ENCODE measurements at regions not wholly inside any gene's neighbourhood (a gene's known extent, or its start where the extent isn't known, plus 50 kb on each side); places are given as distances from the start of the nearest gene placed in this dataset.

DNA sequence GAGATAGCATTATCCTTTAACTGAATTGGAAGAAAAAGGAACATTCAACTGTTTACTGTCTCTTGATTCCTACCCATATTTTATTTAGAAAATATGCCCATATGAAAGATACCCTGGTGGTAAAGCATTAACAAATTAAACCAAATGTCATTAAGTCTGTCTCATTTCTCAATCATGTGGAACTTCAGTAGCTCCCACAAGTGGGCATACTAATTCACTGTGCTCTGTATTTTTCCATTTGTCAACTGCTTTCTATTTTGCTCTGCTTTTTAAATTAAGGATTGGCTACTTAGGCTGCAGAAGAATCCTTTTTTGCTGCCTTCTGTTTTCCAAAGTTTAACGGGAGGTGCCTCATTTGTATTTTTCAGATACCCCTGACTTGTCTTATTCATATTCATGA, 77.2 kb downstream of the DDIT4L start:
- DNase-seq (no peak), ATAC-seq (no peak)
- in situ Hi-C loops (cut with MboI; ENCODE audit: low sequenced_read_pairs in 4 of 4) = no loop called here
- H3K27ac ChIP-seq = no peak overlapping the region
- H3K4me1 ChIP-seq = peaks cover 0 to 5% of the 10 kb centered on the region in 2 donors
- H3K27me3 ChIP-seq = no peaks in the 10 kb centered on the region
- H3K9me3 ChIP-seq = no peaks in the 10 kb centered on the region
- TF ChIP-seq POLR2A (IDR thresholded peaks at IDR 0.05) = no peak
- TF ChIP-seq, protein P1, sequence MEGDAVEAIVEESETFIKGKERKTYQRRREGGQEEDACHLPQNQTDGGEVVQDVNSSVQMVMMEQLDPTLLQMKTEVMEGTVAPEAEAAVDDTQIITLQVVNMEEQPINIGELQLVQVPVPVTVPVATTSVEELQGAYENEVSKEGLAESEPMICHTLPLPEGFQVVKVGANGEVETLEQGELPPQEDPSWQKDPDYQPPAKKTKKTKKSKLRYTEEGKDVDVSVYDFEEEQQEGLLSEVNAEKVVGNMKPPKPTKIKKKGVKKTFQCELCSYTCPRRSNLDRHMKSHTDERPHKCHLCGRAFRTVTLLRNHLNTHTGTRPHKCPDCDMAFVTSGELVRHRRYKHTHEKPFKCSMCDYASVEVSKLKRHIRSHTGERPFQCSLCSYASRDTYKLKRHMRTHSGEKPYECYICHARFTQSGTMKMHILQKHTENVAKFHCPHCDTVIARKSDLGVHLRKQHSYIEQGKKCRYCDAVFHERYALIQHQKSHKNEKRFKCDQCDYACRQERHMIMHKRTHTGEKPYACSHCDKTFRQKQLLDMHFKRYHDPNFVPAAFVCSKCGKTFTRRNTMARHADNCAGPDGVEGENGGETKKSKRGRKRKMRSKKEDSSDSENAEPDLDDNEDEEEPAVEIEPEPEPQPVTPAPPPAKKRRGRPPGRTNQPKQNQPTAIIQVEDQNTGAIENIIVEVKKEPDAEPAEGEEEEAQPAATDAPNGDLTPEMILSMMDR (IDR thresholded peaks at IDR 0.05 in 4 of 5, conservative IDR thresholded peaks at IDR 0.05 in 1 of 5) = no peak
- H3K4me3 ChIP-seq = no peak overlapping the region
- intact Hi-C loops (cut with DNase I; ENCODE audit: low total_unique reads) = no loop called here
- no peaks in the 10 kb centered on the region for H3K36me3 ChIP-seq

DNA sequence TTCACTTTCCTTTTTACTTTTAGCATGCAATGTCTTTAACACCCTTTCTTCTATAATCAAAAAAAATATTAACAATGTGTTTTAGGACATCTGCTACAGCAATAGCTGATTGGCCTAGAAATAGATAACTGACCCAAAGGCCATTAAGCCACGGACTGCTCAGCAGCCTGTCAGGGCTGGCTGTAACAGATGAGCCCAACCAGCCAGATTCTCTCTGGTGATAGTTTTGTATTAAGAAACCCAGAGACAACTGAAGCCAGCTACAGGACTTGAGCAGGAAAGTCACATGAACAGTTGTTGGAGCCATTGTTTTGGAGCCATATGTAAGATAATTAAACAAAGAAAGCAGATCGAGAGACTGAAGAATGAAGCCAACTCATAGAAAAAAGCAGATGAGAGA, 80.3 kb downstream of the DDIT4L start:
- no peak overlapping the region for H3K4me3 ChIP-seq
- in situ Hi-C loops (cut with MboI; ENCODE audit: low sequenced_read_pairs in 4 of 4) = no loop called here
- DNase-seq = no peak
- no peaks in the 10 kb centered on the region for H3K9me3 ChIP-seq
- H3K27me3 ChIP-seq = no peaks in the 10 kb centered on the region
- no peak for ATAC-seq
- H3K36me3 ChIP-seq = no peaks in the 10 kb centered on the region
- no peaks in the 10 kb centered on the region for H3K4me1 ChIP-seq
- no peak overlapping the region for H3K27ac ChIP-seq
- TF ChIP-seq POLR2A (IDR thresholded peaks at IDR 0.05) = no peak
- TF ChIP-seq, protein P1 (IDR thresholded peaks at IDR 0.05 in 4 of 5, conservative IDR thresholded peaks at IDR 0.05 in 1 of 5) = no peak
- intact Hi-C loops (cut with DNase I; ENCODE audit: low total_unique reads) = no loop called here

DNA sequence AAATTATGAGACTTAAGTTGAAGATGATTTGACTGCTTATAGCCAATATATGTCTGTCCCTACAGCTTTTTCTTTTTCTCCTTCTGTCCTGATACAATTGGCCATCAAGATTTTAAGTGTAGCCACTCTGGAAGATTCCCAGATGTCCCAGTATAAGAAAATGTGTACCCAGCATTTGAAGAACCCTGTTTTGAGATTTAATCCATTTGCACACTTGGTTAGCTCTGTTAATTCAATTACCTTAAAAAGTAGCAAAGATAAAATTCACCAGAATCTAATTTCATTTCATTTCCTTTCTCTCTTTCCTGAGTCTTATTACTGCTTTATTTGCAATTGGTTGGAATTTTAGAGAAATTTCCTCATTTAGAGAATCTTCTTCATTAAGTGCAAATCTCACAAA, 81.4 kb downstream of the DDIT4L start:
- H3K36me3 ChIP-seq = no peaks in the 10 kb centered on the region
- DNase-seq = no peak
- no peaks in the 10 kb centered on the region for H3K4me1 ChIP-seq
- intact Hi-C loops (cut with DNase I; ENCODE audit: low total_unique reads) = no loop called here
- in situ Hi-C loops (cut with MboI; ENCODE audit: low sequenced_read_pairs in 4 of 4) = no loop called here
- no peak overlapping the region for H3K27ac ChIP-seq
- H3K9me3 ChIP-seq = no peaks in the 10 kb centered on the region
- no peaks in the 10 kb centered on the region for H3K27me3 ChIP-seq
- TF ChIP-seq, protein P1 (IDR thresholded peaks at IDR 0.05 in 4 of 5, conservative IDR thresholded peaks at IDR 0.05 in 1 of 5) = no peak
- no peak for TF ChIP-seq POLR2A (IDR thresholded peaks at IDR 0.05)
- ATAC-seq = no peak
- H3K4me3 ChIP-seq = no peak overlapping the region

DNA sequence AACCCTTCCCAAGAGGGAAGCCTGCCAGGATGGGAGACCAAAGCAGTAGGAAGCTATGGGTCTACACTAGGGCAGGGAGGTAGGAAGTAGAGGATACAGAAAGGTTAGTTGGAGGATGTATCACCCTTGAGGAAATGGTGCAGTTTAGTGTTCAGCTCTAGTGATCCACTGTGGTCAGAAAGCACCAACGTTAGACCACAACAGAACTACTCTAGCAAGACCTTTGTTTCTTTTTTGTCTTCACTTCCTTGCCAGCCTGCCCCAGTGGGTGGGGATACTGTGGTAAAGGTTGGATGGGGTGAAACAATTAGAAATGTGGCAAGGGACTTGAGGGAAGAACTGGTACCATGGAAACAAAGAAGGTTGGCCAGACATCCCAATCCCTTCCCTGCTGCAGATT, 83.3 kb downstream of the DDIT4L start:
- H3K36me3 ChIP-seq = no peaks in the 10 kb centered on the region
- in situ Hi-C loops (cut with MboI; ENCODE audit: low sequenced_read_pairs in 4 of 4) = no loop called here
- no peak overlapping the region for H3K27ac ChIP-seq
- no peaks in the 10 kb centered on the region for H3K9me3 ChIP-seq
- no peaks in the 10 kb centered on the region for H3K27me3 ChIP-seq
- no peak for DNase-seq
- H3K4me3 ChIP-seq = no peak overlapping the region
- intact Hi-C loops (cut with DNase I; ENCODE audit: low total_unique reads) = no loop called here
- no peak for ATAC-seq
- no peak for TF ChIP-seq POLR2A (IDR thresholded peaks at IDR 0.05)
- TF ChIP-seq, protein P1 (IDR thresholded peaks at IDR 0.05 in 4 of 5, conservative IDR thresholded peaks at IDR 0.05 in 1 of 5) = no peak
- H3K4me1 ChIP-seq = no peaks in the 10 kb centered on the region

DNA sequence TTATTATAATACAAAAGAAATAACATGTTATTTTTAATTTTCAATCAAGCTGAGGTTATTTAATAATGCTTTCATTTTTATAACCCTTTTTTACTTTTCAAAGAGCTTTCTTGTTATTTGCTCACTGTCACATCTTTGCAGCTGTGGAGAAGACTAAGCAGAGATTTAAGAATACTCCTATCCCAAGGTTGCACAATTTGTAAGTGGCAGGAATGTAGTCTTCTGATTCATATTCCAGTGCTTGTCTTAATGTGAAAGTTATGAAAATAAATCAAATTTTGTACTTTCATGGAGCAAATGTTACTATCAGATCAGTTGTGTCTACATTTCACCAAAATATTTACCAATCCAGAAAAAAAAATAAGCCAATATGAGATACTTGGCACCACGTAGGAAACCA, 86.6 kb downstream of the DDIT4L start:
- H3K4me1 ChIP-seq = no peaks in the 10 kb centered on the region
- intact Hi-C loops (cut with DNase I; ENCODE audit: low total_unique reads) (no loop called here), in situ Hi-C loops (cut with MboI; ENCODE audit: low sequenced_read_pairs in 4 of 4) (no loop called here)
- no peaks in the 10 kb centered on the region for H3K9me3 ChIP-seq
- ATAC-seq = no peak
- H3K27me3 ChIP-seq = no peaks in the 10 kb centered on the region
- no peaks in the 10 kb centered on the region for H3K36me3 ChIP-seq
- no peak for DNase-seq
- H3K27ac ChIP-seq = no peak overlapping the region
- no peak for TF ChIP-seq POLR2A (IDR thresholded peaks at IDR 0.05)
- TF ChIP-seq, protein P1 (IDR thresholded peaks at IDR 0.05 in 4 of 5, conservative IDR thresholded peaks at IDR 0.05 in 1 of 5) = no peak
- H3K4me3 ChIP-seq = no peak overlapping the region

All from gastrocnemius medialis (tissue), 4 donors.